ENCODE measurements at regions not wholly inside any gene's neighbourhood (a gene's known extent, or its start where the extent isn't known, plus 50 kb on each side); places are given as distances from the start of the nearest gene placed in this dataset.

- Histone ChIP-seq H3K4me3 (no peak overlapping the region), H3K27ac (no peak overlapping the region)
- DNase-seq (ENCODE audit: low spot score) = no peak
- TF ChIP-seq, protein P1, sequence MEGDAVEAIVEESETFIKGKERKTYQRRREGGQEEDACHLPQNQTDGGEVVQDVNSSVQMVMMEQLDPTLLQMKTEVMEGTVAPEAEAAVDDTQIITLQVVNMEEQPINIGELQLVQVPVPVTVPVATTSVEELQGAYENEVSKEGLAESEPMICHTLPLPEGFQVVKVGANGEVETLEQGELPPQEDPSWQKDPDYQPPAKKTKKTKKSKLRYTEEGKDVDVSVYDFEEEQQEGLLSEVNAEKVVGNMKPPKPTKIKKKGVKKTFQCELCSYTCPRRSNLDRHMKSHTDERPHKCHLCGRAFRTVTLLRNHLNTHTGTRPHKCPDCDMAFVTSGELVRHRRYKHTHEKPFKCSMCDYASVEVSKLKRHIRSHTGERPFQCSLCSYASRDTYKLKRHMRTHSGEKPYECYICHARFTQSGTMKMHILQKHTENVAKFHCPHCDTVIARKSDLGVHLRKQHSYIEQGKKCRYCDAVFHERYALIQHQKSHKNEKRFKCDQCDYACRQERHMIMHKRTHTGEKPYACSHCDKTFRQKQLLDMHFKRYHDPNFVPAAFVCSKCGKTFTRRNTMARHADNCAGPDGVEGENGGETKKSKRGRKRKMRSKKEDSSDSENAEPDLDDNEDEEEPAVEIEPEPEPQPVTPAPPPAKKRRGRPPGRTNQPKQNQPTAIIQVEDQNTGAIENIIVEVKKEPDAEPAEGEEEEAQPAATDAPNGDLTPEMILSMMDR (IDR thresholded peaks at IDR 0.05) = no peak
These were observed 76.7 kb upstream of the G2E3 start for GRCh38 chr14:30482276-30482675.

GRCh38 chr14:30484201-30484600, 74.8 kb upstream of the G2E3 start:
- DNase-seq (ENCODE audit: low spot score) = no peak

GRCh38 chr14:30484976-30485375, 74.0 kb upstream of the G2E3 start:
- no peak overlapping the region for H3K4me3 ChIP-seq
- no peak overlapping the region for H3K27ac ChIP-seq
- TF ChIP-seq, protein P1 (IDR thresholded peaks at IDR 0.05) = no peak
- DNase-seq (ENCODE audit: low spot score) = no peak

More at GRCh38 chr14:30484201-30484600, 74.8 kb upstream of the G2E3 start:
- Histone ChIP-seq H3K4me3 (no peak overlapping the region), H3K27ac (no peak overlapping the region)
- TF ChIP-seq, protein P1 (IDR thresholded peaks at IDR 0.05) = no peak

DNA sequence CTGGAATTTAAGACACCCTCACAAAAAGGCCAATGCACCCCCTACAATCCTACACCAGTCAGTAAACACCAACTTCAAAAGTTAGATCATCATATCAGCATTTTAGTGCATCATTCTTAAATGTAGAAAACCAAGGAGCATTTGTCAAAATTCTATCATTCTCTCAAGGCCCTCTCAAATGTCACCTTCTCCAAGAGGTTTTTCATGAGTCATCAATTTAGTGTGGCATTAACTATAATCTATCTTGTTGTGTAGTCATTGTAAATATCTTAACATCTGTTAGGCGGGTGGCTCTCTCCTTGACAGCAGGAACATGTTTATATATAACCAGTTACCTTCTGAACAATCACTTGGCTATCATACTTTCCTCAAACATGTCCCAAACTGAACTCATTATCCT, 62.1 kb upstream of the G2E3 start:
- DNase-seq (ENCODE audit: low spot score) = no peak
- no peak overlapping the region for H3K4me3 ChIP-seq
- TF ChIP-seq, protein P1 (IDR thresholded peaks at IDR 0.05) = no peak

GRCh38 chr14:30499358-30499757, 59.6 kb upstream of the G2E3 start:
- TF ChIP-seq, protein P1 (IDR thresholded peaks at IDR 0.05) = no peak
- no peak for DNase-seq (ENCODE audit: low spot score)
- H3K4me3 ChIP-seq = no peak overlapping the region
- no peak overlapping the region for H3K27ac ChIP-seq

More for the DNA sequence above, 62.1 kb upstream of the G2E3 start:
- no peak overlapping the region for H3K27ac ChIP-seq

DNA sequence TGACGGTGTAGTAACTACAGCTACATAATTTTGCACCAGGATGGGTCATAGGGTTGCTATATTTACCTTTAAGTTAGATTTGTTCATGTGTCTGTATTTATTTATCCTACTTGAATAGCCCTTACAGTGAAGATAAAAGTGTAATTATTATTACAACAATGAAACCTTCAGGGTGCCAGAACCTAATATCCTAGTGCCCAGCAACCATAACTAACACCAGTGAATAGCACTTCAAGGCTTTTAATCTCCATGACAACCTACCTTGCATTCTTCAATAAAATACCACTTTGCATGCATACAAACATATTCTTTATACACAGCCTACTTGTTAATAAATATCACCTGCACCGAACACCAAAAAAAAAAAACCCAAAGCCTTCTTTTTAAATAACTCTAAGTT, 58.7 kb upstream of the G2E3 start:
- H3K4me3 ChIP-seq = no peak overlapping the region
- H3K27ac ChIP-seq = no peak overlapping the region
- no peak for DNase-seq (ENCODE audit: low spot score)
- TF ChIP-seq, protein P1 (IDR thresholded peaks at IDR 0.05) = no peak

DNA sequence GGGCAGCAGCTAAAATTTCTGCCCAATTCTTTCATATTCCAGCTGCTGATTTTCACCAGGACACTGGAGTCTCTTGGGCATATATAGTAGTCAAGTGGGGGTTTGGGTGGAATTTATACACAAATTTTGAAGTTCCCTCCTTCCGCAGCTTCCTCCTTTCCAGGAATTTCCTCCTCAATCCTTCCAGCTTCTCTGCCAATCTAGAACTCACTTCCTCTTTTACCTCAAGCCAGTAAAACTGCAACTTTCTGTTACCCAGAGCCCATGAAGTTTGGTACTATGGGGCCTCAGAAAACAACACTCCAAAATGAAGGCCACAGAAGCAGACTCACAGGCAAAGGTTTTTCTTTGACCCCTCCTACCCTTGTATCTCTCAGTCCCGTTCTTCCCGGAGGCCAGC, 51.7 kb upstream of the G2E3 start:
- TF ChIP-seq, protein P1 (IDR thresholded peaks at IDR 0.05) = no peak
- Histone ChIP-seq H3K27ac (no peak overlapping the region), H3K4me3 (no peak overlapping the region)
- DNase-seq (ENCODE audit: low spot score) = no peak
